HG03280 (cell line): ENCODE measurements at regions not wholly inside any gene's neighbourhood (a gene's known extent, or its start where the extent isn't known, plus 50 kb on each side); places are given as distances from the start of the nearest gene placed in this dataset.

ENCODE experiments used
- ATAC-seq: cut with Tn5 transposase; IDR thresholded peaks from one replicate; pipeline ENCODE4 v1.9.1; 2021; ENCODE audit warnings: mild to moderate bottlenecking, moderate library complexity; ENCODE audit not compliant: unreplicated experiment

DNA sequence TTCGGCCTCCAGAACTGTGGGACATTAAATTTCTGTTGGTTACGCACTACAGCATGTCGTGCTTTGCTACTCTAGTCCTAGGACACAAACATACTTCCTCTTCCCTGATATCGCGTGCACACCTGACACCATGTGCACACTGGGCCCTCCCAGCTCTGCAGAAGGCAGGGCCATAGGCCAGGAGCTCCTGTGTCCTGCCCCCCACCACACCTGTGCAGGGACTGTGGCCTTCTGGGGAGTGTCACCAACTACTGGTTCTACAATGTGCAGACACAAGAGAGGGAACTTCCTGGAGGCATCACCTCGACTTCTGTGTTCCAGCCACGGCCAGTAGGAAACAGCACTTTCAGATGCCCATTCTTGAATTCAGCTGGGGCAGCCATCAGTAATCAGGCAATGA is 646.4 kb upstream of the MGMT start:
- ATAC-seq, result no peak

DNA sequence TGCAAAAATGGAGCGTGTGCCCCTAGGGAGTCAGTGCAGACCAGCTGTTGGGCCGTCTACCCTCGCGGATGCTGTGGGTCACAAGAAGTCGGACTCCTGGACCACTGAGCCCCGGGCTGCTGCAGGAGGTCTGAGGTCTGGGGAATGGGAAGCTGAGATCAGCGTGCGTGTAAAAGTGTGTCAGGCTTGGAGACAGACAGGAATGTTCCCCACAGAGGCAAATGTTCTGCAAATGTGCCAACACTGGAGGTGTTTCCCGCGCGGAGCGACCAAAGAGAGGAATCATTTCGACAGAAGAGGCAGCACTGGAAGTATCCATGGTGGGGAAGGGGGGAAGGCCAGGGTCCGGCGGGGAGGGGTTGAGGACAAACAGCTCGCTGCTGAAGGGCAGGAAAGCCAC is 643.8 kb upstream of the MGMT start:
- no peak for ATAC-seq

- ATAC-seq, result no peak
These were observed 641.4 kb upstream of the MGMT start for GRCh38 chr10:128825626-128826025.

DNA sequence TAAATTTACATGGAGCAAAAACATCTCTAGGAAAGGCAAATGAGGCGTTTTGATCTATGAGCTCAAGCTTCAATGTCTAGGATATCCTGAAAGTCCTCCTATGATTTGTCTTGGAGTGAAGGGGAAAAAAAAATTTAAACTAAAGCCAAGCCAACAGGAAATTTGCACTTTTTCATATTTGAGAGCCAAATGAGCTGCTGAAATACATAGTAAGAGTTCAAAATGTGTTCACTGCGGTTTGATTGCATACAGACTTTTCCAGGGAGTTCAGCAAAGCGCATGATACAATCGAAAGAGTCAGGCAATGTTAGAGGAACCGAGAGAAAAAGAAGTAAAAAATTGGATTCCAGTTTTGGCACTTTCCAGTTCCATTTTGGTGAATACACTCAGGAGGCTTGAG is 633.4 kb upstream of the MGMT start:
- no peak for ATAC-seq

DNA sequence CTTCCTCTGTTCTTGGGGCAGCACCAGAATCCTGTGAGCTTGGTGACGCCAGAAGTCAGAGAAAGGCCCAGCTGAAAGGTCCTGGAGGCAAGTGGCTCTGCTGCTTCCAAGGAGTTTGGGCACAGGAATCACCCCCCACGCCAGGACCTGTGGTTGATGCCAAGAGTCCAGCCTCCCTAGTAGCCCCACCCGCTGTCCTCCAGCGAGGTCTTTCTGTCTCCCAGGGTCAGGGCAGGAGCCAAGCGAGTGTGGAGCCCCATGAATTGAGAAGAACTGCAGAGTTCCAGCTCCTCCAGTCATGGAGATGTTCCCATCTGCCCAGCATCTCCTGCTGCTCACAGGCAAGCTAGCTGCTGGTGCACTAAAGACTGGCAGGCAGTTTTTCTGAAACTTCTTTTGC is 631.7 kb upstream of the MGMT start:
- ATAC-seq, result no peak

GRCh38 chr10:128837478-128837877 is 629.6 kb upstream of the MGMT start:
- ATAC-seq, result no peak

- ATAC-seq, result no peak
These were observed 627.9 kb upstream of the MGMT start for GRCh38 chr10:128839134-128839533.

DNA sequence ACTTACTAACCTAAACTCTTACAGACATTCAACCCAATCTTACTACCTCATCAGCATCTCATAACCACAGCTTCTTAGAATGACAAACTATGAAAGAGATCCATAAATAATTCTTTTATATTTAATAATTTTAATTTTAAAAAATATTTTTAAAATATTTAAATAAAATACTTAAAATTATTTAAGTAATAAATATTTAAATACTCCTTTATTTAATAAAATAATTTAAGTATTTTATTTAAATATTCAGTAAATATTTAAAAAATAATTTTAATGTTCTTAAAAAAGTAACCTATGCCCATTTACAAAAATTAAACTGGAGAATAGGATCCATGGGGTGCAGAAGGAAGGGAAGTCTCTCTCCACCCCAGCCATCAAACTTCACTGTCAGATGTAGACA is 627.3 kb upstream of the MGMT start:
- no peak for ATAC-seq

GRCh38 chr10:128843972-128844371 is 623.1 kb upstream of the MGMT start:
- ATAC-seq, result no peak

- ATAC-seq, result no peak
These were observed 620.1 kb upstream of the MGMT start for GRCh38 chr10:128846927-128847326.

DNA sequence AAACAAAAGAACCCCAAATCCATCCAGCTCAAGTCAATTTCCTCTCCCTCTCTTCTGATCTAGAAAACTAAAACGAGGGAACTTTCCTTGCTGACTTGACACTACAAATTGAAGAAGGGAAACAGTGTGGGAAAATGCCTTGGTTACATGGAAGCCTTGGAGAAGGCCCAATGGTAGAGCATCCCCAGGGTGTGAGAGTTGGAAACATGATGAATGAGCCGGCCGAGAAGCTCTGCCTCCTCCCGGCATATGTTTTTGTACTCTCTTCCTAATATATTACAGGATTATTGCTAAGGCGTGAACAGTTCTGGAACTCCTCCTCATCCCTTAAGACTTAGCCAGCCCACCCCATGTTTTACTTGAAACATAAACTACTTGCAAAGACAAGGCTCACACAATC is 618.2 kb upstream of the MGMT start:
- ATAC-seq, result no peak

DNA sequence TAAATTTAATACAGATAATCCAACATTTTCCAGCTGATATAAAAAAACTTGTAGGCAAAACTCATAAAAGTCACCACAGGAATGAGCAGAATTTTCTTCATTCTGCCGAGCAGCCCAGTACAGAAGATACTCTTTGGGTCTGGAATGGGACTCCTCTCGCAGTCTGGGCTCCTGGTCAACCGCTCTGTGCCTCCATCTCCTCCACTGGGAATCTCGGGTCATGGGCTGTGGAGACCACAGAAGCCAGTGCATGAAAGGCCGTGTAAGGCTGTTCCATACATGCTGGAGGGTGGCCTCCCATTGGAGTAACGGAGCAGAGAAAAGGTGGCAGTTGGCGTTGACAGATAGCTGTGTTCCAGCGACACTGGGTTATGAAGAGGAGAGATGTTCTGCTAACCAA is 616.4 kb upstream of the MGMT start:
- ATAC-seq, result no peak

- ATAC-seq, result no peak
These were observed 615.8 kb upstream of the MGMT start for GRCh38 chr10:128851281-128851680.

DNA sequence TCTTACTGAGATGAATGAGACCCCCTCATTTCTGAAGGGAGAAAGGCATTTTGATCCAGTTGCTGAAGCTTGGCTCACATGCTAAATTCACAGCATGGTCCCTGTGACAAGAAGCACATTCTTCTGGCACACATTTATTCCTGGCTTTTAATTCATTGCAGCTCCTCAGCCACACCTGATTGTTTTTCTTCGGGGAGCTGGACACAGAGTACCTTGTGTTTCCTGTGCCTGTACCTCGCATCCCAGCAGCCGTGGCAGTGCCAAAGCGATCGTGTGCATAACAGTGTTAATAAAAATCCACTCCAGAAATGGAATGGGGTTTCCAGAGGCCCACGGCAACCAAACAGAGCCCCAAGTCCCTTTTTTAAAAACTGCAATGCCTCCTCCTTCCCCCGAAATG is 615.3 kb upstream of the MGMT start:
- ATAC-seq, result no peak

DNA sequence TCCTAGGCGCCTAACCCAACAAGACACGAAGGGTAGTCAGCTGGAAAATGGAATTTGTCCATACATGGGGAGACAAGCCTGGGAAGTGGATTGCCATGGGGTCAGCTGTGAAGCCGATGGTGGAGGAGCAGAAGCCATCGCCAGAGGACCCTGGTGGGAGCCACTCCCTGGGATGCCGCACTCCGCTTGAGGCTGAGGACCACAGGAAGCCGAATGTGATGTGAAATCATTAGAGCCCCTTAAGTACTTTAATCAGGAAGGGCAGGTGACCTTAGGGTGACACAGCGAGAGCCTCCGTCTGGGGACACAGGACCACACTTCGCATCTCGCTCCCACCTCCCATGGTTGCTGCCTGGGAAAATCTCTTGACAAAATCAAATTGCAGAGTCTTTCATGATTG is 614.6 kb upstream of the MGMT start:
- no peak for ATAC-seq

DNA sequence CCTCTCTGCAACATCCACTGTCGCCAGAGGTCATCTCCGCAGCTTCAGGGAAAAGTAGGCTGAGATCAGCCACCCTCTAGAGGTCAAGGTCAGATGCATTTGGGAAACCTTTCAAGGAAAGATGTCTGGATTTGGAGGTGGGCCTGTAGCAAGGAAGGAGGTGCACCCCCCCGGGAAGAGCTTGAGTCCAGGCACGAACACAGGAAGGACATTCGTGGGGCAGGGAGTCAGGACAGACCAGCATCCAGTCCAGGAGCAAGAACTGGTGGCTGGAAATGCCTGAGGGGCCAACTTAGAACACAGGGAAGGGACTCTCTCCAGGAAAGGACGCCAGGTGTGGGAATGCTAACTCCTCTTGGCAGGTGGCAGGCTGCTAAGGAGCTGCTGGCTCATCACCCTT is 614.1 kb upstream of the MGMT start:
- no peak for ATAC-seq

DNA sequence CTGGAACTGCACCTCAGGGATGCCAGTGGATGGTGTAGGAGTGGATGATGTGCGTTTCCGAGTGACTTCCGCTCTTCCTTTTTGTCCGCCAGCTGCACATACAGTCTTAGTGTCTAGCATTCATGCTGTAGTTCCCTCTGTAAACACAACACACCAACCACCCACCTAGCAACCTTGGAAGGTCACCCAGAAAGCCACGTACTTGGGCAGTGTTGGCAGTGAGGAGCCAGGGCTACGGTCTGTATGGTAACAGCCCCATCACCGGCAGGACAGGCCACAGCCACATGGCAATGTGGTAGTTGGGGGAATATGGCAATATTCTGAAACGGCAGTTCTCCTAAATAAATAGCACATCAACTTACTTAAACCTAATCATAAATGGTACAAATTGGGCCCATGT is 613.5 kb upstream of the MGMT start:
- no peak for ATAC-seq

DNA sequence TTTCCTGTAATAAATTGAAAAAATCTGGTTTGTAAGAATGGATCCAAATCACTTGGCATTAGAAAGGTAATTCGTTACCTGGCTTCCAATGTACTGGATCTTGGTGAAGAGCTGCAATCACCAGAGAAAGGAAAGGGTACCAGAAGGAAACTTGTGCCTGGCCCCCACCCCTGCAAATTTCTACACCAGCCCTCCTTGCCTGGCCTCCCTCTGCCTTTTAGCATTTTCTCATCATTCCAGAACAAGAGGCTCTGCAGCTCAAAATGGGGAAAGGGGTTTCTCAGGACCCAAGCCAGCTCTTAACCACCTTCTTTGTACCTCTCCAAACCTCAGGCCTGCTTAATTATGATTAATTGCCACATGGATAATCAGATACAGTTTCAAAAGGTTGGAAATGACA is 612.8 kb upstream of the MGMT start:
- ATAC-seq, result no peak

DNA sequence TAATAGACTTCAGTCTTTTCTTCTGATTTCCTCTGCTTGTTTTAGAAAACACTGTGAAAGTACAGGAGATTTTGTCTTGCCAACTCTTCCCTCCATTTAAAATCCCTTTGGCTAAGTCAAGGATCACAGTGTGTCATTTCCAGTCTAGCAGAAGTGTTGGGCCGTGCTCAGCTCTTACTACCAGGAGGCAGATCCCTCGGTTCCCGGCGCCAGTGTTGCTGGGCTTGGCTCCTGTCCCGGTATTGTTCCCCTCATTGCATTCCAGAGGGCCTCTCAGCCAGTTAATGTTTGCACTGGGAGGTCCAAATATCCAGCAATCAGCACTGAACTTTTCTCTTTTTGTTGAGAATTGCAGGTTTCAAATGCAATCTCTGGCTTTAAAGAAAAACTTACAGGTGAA is 612.1 kb upstream of the MGMT start:
- ATAC-seq, result no peak

- no peak for ATAC-seq
These were observed 611.2 kb upstream of the MGMT start for GRCh38 chr10:128855618-128856428.

DNA sequence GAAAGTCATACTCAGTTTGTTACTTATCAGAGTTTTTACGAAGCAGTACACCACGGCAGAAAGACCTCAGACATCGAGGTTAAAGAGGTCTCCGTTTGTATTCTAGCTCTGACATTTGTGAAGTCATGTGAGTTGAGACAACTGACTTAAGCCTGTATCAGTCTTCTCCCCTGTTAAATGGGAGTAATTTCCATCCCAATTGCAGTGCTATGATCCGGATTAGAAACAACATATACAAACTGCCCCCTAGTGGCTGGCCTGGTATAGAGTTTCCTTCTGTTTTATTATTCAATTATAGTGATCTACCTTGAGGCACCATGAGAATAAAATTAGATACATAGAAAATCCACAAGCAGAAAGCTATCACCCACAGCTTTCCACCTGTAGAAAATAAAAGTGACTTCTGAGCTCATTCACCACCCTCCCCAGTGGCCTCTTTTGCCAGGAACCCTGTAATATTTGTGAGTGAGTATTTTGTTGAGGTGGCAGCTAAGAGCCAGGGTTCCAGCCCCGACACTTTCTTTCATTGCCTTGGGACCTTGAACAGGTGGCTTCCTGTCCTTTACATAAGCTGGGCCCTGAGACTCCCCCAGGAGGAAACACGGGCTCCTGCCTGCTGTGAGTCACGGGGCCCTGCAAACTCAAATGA is 607.2 kb upstream of the MGMT start:
- ATAC-seq, result no peak

- no peak for ATAC-seq
These were observed 606.5 kb upstream of the MGMT start for GRCh38 chr10:128860574-128860973.
